Trophoblast cell (in vitro differentiated cells and primary cell): ENCODE measurements at regions not wholly inside any gene's neighbourhood (a gene's known extent, or its start where the extent isn't known, plus 50 kb on each side); places are given as distances from the start of the nearest gene placed in this dataset.

ENCODE experiments used
- DNase-seq, 2 donors: peaks; one replicate each; pipeline ENCODE4 v3.0.0-alpha.2; 2016
- H2AFZ ChIP-seq: 2 replicates; pipeline ENCODE4 v1.6.1; 2013; ENCODE audit warnings: low read length, moderate library complexity, mild to moderate bottlenecking; ENCODE audit not compliant: insufficient read depth, poor library complexity
- H2AK5ac ChIP-seq: 2 replicates; pipeline ENCODE4 v1.6.1; 2013; ENCODE audit warnings: mild to moderate bottlenecking, low read length
- H2BK120ac ChIP-seq: 2 replicates; pipeline ENCODE4 v1.6.1; 2013; ENCODE audit warnings: low read length, mild to moderate bottlenecking, moderate library complexity; ENCODE audit not compliant: insufficient read depth, poor library complexity
- H2BK12ac ChIP-seq: 2 replicates; pipeline ENCODE4 v1.6.1; 2013; ENCODE audit warnings: mild to moderate bottlenecking, low read length, moderate library complexity
- H2BK5ac ChIP-seq: 2 replicates; pipeline ENCODE4 v1.6.1; 2013; ENCODE audit warnings: low read length, low read depth, moderate library complexity, mild to moderate bottlenecking; ENCODE audit not compliant: poor library complexity
- H3K14ac ChIP-seq: 2 replicates; pipeline ENCODE4 v1.6.1; 2013; ENCODE audit warnings: mild to moderate bottlenecking, low read length
- H3K18ac ChIP-seq: 2 replicates; pipeline ENCODE4 v1.6.1; 2013; ENCODE audit warnings: mild to moderate bottlenecking, low read length
- H3K23ac ChIP-seq: 2 replicates; pipeline ENCODE4 v1.6.1; 2013; ENCODE audit warnings: low read length
- H3K27ac ChIP-seq: 2 replicates; pipeline ENCODE4 v1.5.1; 2013; ENCODE audit warnings: low read depth, mild to moderate bottlenecking, inconsistent platforms, low read length, moderate library complexity
- H3K27me3 ChIP-seq: 2 replicates; pipeline ENCODE4 v1.6.1; 2013; ENCODE audit warnings: inconsistent platforms, mild to moderate bottlenecking, low read length, moderate library complexity; ENCODE audit not compliant: insufficient read depth
- H3K36me3 ChIP-seq, 2 experiments: 1 replicate in 1 of 2; 2 replicates in 1 of 2; pipeline ENCODE4 v1.6.1; 2013; ENCODE audit warnings: low read length in 2 of 2, mild to moderate bottlenecking in 2 of 2, moderate library complexity in 1 of 2; ENCODE audit not compliant: insufficient read depth in 2 of 2, control insufficient read depth in 1 of 2
- H3K4ac ChIP-seq: 2 replicates; pipeline ENCODE4 v1.6.1; 2013; ENCODE audit warnings: low read depth, mild to moderate bottlenecking, low read length, moderate library complexity
- H3K4me1 ChIP-seq, 2 experiments: 1 replicate in 1 of 2; 2 replicates in 1 of 2; pipeline ENCODE4 v1.6.1; 2013; ENCODE audit warnings: low read length in 2 of 2, mild to moderate bottlenecking in 2 of 2, moderate library complexity in 1 of 2; ENCODE audit not compliant: insufficient read depth in 2 of 2, control insufficient read depth in 1 of 2
- H3K4me2 ChIP-seq: 2 replicates; pipeline ENCODE4 v1.6.1; 2013; ENCODE audit warnings: inconsistent platforms, mild to moderate bottlenecking, low read length, moderate library complexity
- H3K4me3 ChIP-seq: 2 replicates; pipeline ENCODE4 v1.5.1; 2013; ENCODE audit warnings: mild to moderate bottlenecking, low read depth, low read length, inconsistent platforms
- H3K79me1 ChIP-seq: one replicate; pipeline ENCODE4 v1.6.1; 2013; ENCODE audit warnings: low read length
- H3K79me2 ChIP-seq: 2 replicates; pipeline ENCODE4 v1.6.1; 2013; ENCODE audit warnings: low read length, mild to moderate bottlenecking; ENCODE audit not compliant: control insufficient read depth, insufficient read depth, poor library complexity
- H3K9ac ChIP-seq: 2 replicates; pipeline ENCODE4 v1.6.1; 2013; ENCODE audit warnings: mild to moderate bottlenecking, low read length
- H3K9me3 ChIP-seq: 2 replicates; pipeline ENCODE4 v1.6.1; 2013; ENCODE audit warnings: low read depth, mild to moderate bottlenecking, control low read depth, inconsistent platforms, low read length; ENCODE audit not compliant: insufficient read depth
- H4K12ac ChIP-seq: 2 replicates; pipeline ENCODE4 v1.6.1; 2013; ENCODE audit warnings: low read depth, mild to moderate bottlenecking, low read length, moderate library complexity
- H4K8ac ChIP-seq: 2 replicates; pipeline ENCODE4 v1.6.1; 2013; ENCODE audit warnings: low read depth, mild to moderate bottlenecking, low read length, moderate library complexity
- H4K91ac ChIP-seq: one replicate; pipeline ENCODE4 v1.6.1; 2013; ENCODE audit warnings: low read depth, mild to moderate bottlenecking, low read length, moderate library complexity
- WGBS: extraction: QIAGEN DNeasy Blood & Tissue Kit; methylation state at CpG from one replicate; pipeline ENCODE4 v1.1.7; 2013; ENCODE audit warnings: missing lambda C conversion rate; ENCODE audit not compliant: insufficient read length, insufficient coverage; ENCODE audit errors: extremely low coverage; 5-methylcytosine and 5-hydroxymethylcytosine counted together

DNA sequence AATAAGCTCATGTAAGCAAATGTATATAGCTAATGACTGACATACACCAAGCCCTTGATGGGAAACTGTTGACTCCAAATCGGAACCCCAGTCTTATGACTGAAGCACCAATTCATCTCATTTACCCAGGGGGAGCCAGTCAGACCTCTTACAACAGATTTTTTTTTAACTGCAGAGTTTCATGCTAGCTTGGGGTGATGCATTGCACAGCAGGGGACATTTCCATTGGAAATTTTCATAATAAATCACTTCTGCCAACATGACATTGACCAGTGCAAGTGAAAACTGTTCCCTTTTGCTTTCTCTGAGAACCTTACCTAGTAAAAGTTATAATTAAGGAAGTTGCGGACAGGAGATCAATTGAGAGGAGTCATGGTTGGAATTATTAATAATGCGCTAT lies 137.0 kb upstream of the VWC2 start:
- Histone ChIP-seq H3K27ac (no peak overlapping the region), H4K8ac (no peak overlapping the region), H3K79me2 (no peaks in the 10 kb centered on the region), H2AK5ac (no peak overlapping the region), H2BK5ac (no peak overlapping the region), H3K4me3 (no peak overlapping the region), H2BK12ac (no peak overlapping the region), H3K4ac (no peak overlapping the region), H2AFZ (no peak overlapping the region), H3K9ac (no peak overlapping the region), H2BK120ac (no peak overlapping the region), H4K91ac (no peak overlapping the region), H3K27me3 (no peaks in the 10 kb centered on the region), H3K4me1 (no peaks in the 10 kb centered on the region), H3K14ac (no peak overlapping the region), H3K9me3 (no peaks in the 10 kb centered on the region), H3K18ac (no peak overlapping the region), H3K4me2 (no peak overlapping the region), H3K23ac (no peak overlapping the region), H3K79me1 (no peaks in the 10 kb centered on the region), H4K12ac (no peak overlapping the region), H3K36me3 (no peaks in the 10 kb centered on the region)
- DNase-seq = no peak
- WGBS = no CpG with 5 or more reads among the region's 3 CpGs

DNA sequence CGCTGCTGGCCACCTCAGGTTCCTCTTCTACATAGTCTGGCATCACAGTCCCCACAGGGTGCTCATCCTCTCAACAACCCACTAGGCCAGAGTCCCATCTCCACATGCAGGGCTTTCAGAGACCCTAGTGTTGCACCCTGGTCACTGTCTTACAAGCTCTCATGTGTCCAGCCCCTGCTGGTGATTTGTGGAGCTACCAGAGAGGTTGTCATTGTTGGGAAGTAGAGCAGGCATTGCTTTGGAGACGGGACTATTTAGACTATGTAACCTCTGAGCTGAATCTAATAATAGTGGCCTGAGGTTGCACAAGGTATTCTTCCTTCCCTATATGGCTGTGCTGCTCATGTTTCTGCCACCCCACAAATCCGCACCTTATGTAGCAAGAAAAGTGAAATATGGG lies 135.3 kb upstream of the VWC2 start:
- no peak overlapping the region for H4K12ac ChIP-seq
- no peak overlapping the region for H2BK5ac ChIP-seq
- DNase-seq = peak; percentile 27 to 51
- H3K4me3 ChIP-seq = no peak overlapping the region
- no peaks in the 10 kb centered on the region for H3K79me1 ChIP-seq
- no peak overlapping the region for H2AK5ac ChIP-seq
- H3K27ac ChIP-seq = no peak overlapping the region
- H3K4ac ChIP-seq = no peak overlapping the region
- H2BK12ac ChIP-seq = no peak overlapping the region
- H3K18ac ChIP-seq = no peak overlapping the region
- no peak overlapping the region for H4K8ac ChIP-seq
- no peak overlapping the region for H2BK120ac ChIP-seq
- H3K4me1 ChIP-seq = no peaks in the 10 kb centered on the region
- H3K36me3 ChIP-seq = no peaks in the 10 kb centered on the region
- H3K9ac ChIP-seq = no peak overlapping the region
- H3K9me3 ChIP-seq = no peaks in the 10 kb centered on the region
- H3K4me2 ChIP-seq = no peak overlapping the region
- no peak overlapping the region for H3K14ac ChIP-seq
- H3K23ac ChIP-seq = no peak overlapping the region
- no peaks in the 10 kb centered on the region for H3K27me3 ChIP-seq
- no peak overlapping the region for H4K91ac ChIP-seq
- no CpG with 5 or more reads among the region's 3 CpGs for WGBS
- H2AFZ ChIP-seq = no peak overlapping the region
- no peaks in the 10 kb centered on the region for H3K79me2 ChIP-seq

DNA sequence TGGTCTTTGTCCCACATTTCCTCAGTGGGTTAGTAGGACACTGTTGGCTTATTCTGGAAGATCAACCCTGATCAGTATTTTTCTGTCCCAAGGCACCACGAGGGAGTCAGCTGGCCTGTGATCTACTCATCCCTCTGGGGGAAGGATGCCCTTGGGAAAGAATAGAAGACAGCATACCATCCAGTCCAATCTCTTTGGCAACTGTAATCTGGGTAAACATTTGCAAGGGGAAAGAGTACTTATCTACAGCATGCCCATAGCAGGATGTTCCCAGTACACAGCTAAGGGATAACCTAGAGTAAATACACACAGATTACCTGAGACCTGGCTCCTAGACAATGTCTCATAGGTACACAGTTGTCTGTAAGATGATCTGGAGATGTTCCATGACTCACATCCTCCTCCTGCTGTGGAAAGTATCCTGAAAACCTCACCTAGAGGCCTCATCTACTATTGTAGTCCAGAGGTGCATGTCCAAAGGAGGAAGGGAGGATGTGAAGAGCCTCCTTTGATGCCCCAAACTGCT lies 134.3 kb upstream of the VWC2 start:
- Histone ChIP-seq H3K79me2 (no peaks in the 10 kb centered on the region), H3K23ac (no peak overlapping the region), H3K36me3 (no peaks in the 10 kb centered on the region), H2BK12ac (no peak overlapping the region), H3K18ac (no peak overlapping the region), H3K14ac (no peak overlapping the region), H4K91ac (no peak overlapping the region), H3K27ac (no peak overlapping the region), H3K4me2 (no peak overlapping the region), H3K4ac (no peak overlapping the region), H2AFZ (no peak overlapping the region), H3K4me1 (peaks cover under 1% of the 10 kb centered on the region in 2 experiments), H3K79me1 (no peaks in the 10 kb centered on the region), H2AK5ac (no peak overlapping the region), H2BK5ac (no peak overlapping the region), H4K8ac (no peak overlapping the region), H3K27me3 (no peaks in the 10 kb centered on the region), H3K4me3 (no peak overlapping the region), H2BK120ac (no peak overlapping the region), H3K9me3 (no peaks in the 10 kb centered on the region), H3K9ac (no peak overlapping the region), H4K12ac (no peak overlapping the region)
- WGBS = no CpG with 5 or more reads among the region's 1 CpG
- DNase-seq = peak; percentile 50 to 76

DNA sequence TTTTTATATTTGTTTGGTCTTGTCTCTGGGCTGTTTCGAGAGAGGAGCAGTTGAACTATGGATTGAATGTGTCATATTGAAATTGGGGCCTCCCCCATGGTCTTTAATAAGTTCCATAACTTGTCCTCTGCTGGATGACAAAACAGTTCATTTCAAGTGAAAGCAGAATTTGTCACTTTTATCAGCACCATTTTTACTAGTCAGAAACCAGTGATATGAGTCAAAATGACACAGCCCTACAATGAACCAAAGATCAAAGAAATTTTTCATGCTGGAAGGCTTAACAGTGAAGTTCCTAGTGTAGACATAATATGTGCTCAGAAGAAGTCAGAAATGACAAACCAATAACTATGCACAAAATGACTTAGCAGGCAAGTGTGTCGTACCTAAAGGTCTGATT lies 133.6 kb upstream of the VWC2 start:
- Histone ChIP-seq H4K8ac (no peak overlapping the region), H4K91ac (no peak overlapping the region), H3K4ac (no peak overlapping the region), H3K27me3 (no peaks in the 10 kb centered on the region), H2AFZ (no peak overlapping the region), H3K9me3 (no peaks in the 10 kb centered on the region), H3K79me2 (no peaks in the 10 kb centered on the region), H3K79me1 (no peaks in the 10 kb centered on the region), H3K36me3 (no peaks in the 10 kb centered on the region), H3K4me2 (no peak overlapping the region), H2BK120ac (no peak overlapping the region), H2AK5ac (no peak overlapping the region), H3K4me3 (no peak overlapping the region), H3K14ac (no peak overlapping the region), H3K27ac (no peak overlapping the region), H4K12ac (no peak overlapping the region), H2BK5ac (no peak overlapping the region), H3K23ac (no peak overlapping the region), H3K4me1 (peaks cover 4 to 5% of the 10 kb centered on the region in 2 experiments), H3K18ac (no peak overlapping the region), H2BK12ac (no peak overlapping the region), H3K9ac (no peak overlapping the region)
- no CpG with 5 or more reads among the region's 2 CpGs for WGBS
- DNase-seq = no peak
